ENCODE measurements at regions not wholly inside any gene's neighbourhood (a gene's known extent, or its start where the extent isn't known, plus 50 kb on each side); places are given as distances from the start of the nearest gene placed in this dataset.

GRCh38 chr2:239697399-239698164 lies 296.8 kb upstream of the HDAC4 start:
- Mint-ChIP-seq H3K36me3 (ENCODE audit: low read depth) (no peaks in the 10 kb centered on the region), H3K27me3 (ENCODE audit: low read depth) (peaks cover 14% of the 10 kb centered on the region), H3K4me3 (no peak overlapping the region), H3K4me1 (peaks cover 18% of the 10 kb centered on the region), H3K27ac (no peak overlapping the region), H3K9me3 (peaks cover 10% of the 10 kb centered on the region)
- no peak for TF ChIP-seq CTCF (IDR thresholded peaks at IDR 0.05; ENCODE audit: unreplicated experiment in 3 of 3)

GRCh38 chr2:239696559-239697207 lies 295.9 kb upstream of the HDAC4 start:
- Mint-ChIP-seq H3K36me3 (ENCODE audit: low read depth) (no peaks in the 10 kb centered on the region), H3K27ac (peak overlapping the region in 1 of 3 experiments; percentile 34), H3K4me3 (no peak overlapping the region), H3K9me3 (peaks cover 6% of the 10 kb centered on the region), H3K4me1 (peaks cover 24% of the 10 kb centered on the region), H3K27me3 (ENCODE audit: low read depth) (peaks cover 14% of the 10 kb centered on the region)
- TF ChIP-seq CTCF (IDR thresholded peaks at IDR 0.05; ENCODE audit: unreplicated experiment in 3 of 3): no peak

- no peak overlapping the region for H3K27ac Mint-ChIP-seq
- peaks cover 30% of the 10 kb centered on the region for H3K4me1 Mint-ChIP-seq
- peaks cover 6% of the 10 kb centered on the region for H3K9me3 Mint-ChIP-seq
- H3K4me3 Mint-ChIP-seq: no peak overlapping the region
- TF ChIP-seq CTCF (IDR thresholded peaks at IDR 0.05; ENCODE audit: unreplicated experiment in 3 of 3): no peak
- H3K36me3 Mint-ChIP-seq (ENCODE audit: low read depth): no peaks in the 10 kb centered on the region
- H3K27me3 Mint-ChIP-seq (ENCODE audit: low read depth): peaks cover 17% of the 10 kb centered on the region
Observed at GRCh38 chr2:239695728-239696240, 295.0 kb upstream of the HDAC4 start.

GRCh38 chr2:239695106-239695727 lies 294.4 kb upstream of the HDAC4 start:
- Mint-ChIP-seq H3K4me3 (no peak overlapping the region), H3K27me3 (ENCODE audit: low read depth) (peaks cover 17% of the 10 kb centered on the region), H3K36me3 (ENCODE audit: low read depth) (no peaks in the 10 kb centered on the region), H3K27ac (no peak overlapping the region), H3K9me3 (peaks cover 6% of the 10 kb centered on the region), H3K4me1 (peaks cover 30% of the 10 kb centered on the region)
- no peak for TF ChIP-seq CTCF (IDR thresholded peaks at IDR 0.05; ENCODE audit: unreplicated experiment in 3 of 3)

GRCh38 chr2:239694487-239694886 lies 293.7 kb upstream of the HDAC4 start:
- Mint-ChIP-seq H3K27ac (no peak overlapping the region), H3K4me3 (no peak overlapping the region), H3K4me1 (peaks cover 28% of the 10 kb centered on the region), H3K27me3 (ENCODE audit: low read depth) (peaks cover 20% of the 10 kb centered on the region), H3K36me3 (ENCODE audit: low read depth) (no peaks in the 10 kb centered on the region), H3K9me3 (no peaks in the 10 kb centered on the region)
- TF ChIP-seq CTCF (IDR thresholded peaks at IDR 0.05; ENCODE audit: unreplicated experiment in 3 of 3): no peak

All from nephron (organoid).